HUES48 (cell line): ENCODE measurements at regions not wholly inside any gene's neighbourhood (a gene's known extent, or its start where the extent isn't known, plus 50 kb on each side); places are given as distances from the start of the nearest gene placed in this dataset.

Experiments
- H3K27ac ChIP-seq: one replicate; pipeline ENCODE4 v1.7.0; 2013; ENCODE audit warnings: low read depth, low read length, inconsistent platforms
- H3K27me3 ChIP-seq: 2 replicates; pipeline ENCODE4 v1.6.1; 2013; ENCODE audit warnings: mild to moderate bottlenecking, low read length; ENCODE audit not compliant: control insufficient read depth, insufficient read depth
- H3K36me3 ChIP-seq: 2 replicates; pipeline ENCODE4 v1.6.1; 2013; ENCODE audit warnings: low read length; ENCODE audit not compliant: control insufficient read depth, insufficient read depth
- H3K4me1 ChIP-seq: 2 replicates; pipeline ENCODE4 v1.6.1; 2013; ENCODE audit warnings: mild to moderate bottlenecking, low read length; ENCODE audit not compliant: control insufficient read depth, insufficient read depth
- H3K4me3 ChIP-seq: 2 replicates; pipeline ENCODE4 v1.5.1; 2013; ENCODE audit warnings: mild to moderate bottlenecking, low read depth, low read length
- H3K9ac ChIP-seq: 2 replicates; pipeline ENCODE4 v1.6.1; 2013; ENCODE audit warnings: mild to moderate bottlenecking, low read depth, low read length, moderate library complexity
- H3K9me3 ChIP-seq: 2 replicates; pipeline ENCODE4 v1.6.1; 2013; ENCODE audit warnings: low read length; ENCODE audit not compliant: control insufficient read depth, insufficient read depth

GRCh38 chr5:20660588-20660987 is 672.6 kb upstream of the CDH18 start:
- no peak overlapping the region for H3K27ac ChIP-seq
- H3K27me3 ChIP-seq: no peaks in the 10 kb centered on the region
- H3K36me3 ChIP-seq: no peaks in the 10 kb centered on the region
- no peaks in the 10 kb centered on the region for H3K4me1 ChIP-seq
- no peaks in the 10 kb centered on the region for H3K9me3 ChIP-seq
- H3K4me3 ChIP-seq: no peak overlapping the region
- H3K9ac ChIP-seq: no peak overlapping the region

DNA sequence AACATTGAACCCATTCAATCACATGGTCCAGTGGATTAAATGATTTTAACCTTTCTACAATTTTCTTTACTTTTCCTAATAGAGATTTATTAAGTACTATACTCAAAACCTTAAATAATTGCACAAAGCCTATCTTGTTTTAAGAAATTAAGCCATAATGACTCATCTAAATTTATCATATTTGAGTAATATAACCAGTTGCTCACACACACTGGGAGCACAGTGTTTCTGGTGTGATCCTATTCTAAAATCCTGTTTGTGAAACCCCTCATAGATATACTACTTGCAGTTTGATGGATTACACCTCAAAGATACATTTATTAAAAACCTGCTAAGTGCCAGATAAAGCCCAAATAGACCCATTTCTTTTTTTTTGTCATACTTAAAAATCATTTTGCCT is 668.3 kb upstream of the CDH18 start:
- H3K9ac ChIP-seq: no peak overlapping the region
- no peak overlapping the region for H3K4me3 ChIP-seq
- H3K27ac ChIP-seq: no peak overlapping the region
- no peaks in the 10 kb centered on the region for H3K4me1 ChIP-seq
- no peaks in the 10 kb centered on the region for H3K9me3 ChIP-seq
- H3K36me3 ChIP-seq: no peaks in the 10 kb centered on the region
- H3K27me3 ChIP-seq: no peaks in the 10 kb centered on the region

DNA sequence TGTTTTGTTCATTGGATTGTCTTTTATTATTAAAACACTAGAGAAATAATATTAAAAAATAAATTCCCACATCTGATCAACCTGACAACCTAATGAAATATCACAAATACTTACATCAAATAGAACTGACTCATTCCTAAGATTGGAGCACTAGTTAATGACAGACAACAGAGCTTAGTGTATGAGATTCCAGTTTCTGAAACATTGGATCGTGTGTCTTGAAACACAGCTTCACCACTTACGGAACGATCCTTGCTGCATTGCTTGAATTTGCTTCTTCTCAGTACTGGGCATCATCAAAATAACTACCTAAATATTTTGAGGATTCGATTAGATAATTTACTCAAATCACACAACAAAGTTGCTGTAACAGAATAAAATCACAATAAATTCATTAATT is 667.2 kb upstream of the CDH18 start:
- Histone ChIP-seq H3K27ac (no peak overlapping the region), H3K27me3 (no peaks in the 10 kb centered on the region), H3K9me3 (no peaks in the 10 kb centered on the region), H3K4me1 (no peaks in the 10 kb centered on the region), H3K9ac (no peak overlapping the region), H3K36me3 (no peaks in the 10 kb centered on the region), H3K4me3 (no peak overlapping the region)

- Histone ChIP-seq H3K4me3 (no peak overlapping the region), H3K4me1 (no peaks in the 10 kb centered on the region), H3K27ac (no peak overlapping the region), H3K9ac (no peak overlapping the region), H3K9me3 (no peaks in the 10 kb centered on the region), H3K27me3 (no peaks in the 10 kb centered on the region), H3K36me3 (no peaks in the 10 kb centered on the region)
These were observed 666.7 kb upstream of the CDH18 start for GRCh38 chr5:20654746-20655145.

DNA sequence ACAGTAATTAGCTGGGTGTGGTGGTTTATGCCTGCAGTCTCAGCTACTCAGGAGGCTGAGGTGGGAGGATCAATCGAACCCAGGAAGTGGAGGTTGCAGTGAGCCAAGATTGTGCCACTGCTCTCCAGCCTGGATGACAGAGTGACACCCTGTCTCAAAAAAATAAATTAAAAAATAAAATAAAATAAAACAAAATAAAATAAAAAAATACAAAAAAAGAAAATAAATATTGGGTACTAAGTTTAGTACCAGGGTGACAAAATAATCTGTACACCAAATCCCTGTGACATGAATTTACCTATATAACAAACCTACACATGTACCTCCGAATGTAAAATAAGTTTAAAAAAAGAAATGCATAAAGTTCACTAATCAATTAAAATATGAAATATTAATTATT is 666.0 kb upstream of the CDH18 start:
- H3K4me1 ChIP-seq: no peaks in the 10 kb centered on the region
- no peaks in the 10 kb centered on the region for H3K9me3 ChIP-seq
- no peaks in the 10 kb centered on the region for H3K36me3 ChIP-seq
- H3K27me3 ChIP-seq: no peaks in the 10 kb centered on the region
- no peak overlapping the region for H3K4me3 ChIP-seq
- no peak overlapping the region for H3K9ac ChIP-seq
- H3K27ac ChIP-seq: no peak overlapping the region

- no peaks in the 10 kb centered on the region for H3K27me3 ChIP-seq
- no peak overlapping the region for H3K9ac ChIP-seq
- no peaks in the 10 kb centered on the region for H3K36me3 ChIP-seq
- H3K9me3 ChIP-seq: no peaks in the 10 kb centered on the region
- no peak overlapping the region for H3K27ac ChIP-seq
- no peaks in the 10 kb centered on the region; the same call in 1 of the 2 replicates for H3K4me1 ChIP-seq
- no peak overlapping the region for H3K4me3 ChIP-seq
These were observed 662.0 kb upstream of the CDH18 start for GRCh38 chr5:20649966-20650365.

DNA sequence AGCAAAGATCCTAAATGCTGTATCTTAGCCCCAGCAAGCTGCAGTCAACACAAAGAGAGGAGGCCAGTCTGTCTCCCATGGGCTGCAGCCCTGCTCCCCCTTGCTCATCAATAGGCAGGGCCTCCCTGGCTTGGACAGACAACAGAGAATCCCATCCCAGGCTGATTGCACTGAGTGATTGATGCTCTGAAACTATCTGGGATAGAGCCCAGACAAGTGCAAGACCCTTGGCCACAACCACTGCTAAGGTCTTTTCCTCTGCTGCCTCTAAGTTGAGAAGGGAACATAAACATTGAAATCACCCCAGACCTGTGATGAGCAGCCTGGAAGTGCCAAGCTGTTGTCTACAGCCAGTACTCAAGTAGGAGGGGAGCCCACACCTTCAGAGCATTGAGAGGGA is 661.0 kb upstream of the CDH18 start:
- Histone ChIP-seq H3K36me3 (no peaks in the 10 kb centered on the region), H3K9me3 (no peaks in the 10 kb centered on the region), H3K27ac (no peak overlapping the region), H3K4me1 (no peaks in the 10 kb centered on the region; the same call in 1 of the 2 replicates), H3K27me3 (no peaks in the 10 kb centered on the region), H3K4me3 (no peak overlapping the region), H3K9ac (no peak overlapping the region)

DNA sequence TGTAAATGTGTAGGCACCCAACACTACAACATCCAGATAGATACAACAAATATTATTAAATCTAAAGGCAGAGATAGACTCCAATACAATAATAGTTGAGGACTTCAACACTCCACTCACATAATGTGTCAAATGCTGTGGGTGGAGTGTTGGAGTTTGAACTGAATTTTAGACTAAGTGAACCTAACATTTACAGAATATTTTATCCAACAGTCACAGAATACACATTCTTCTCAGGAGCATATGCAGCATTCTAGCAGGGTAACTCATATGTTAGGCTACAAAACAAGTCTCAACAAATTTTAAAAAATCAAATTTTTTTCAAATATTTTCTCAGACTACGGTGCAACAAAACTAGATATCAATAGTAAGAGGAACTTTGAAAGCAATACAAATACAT is 648.7 kb upstream of the CDH18 start:
- no peak overlapping the region for H3K27ac ChIP-seq
- H3K27me3 ChIP-seq: no peaks in the 10 kb centered on the region
- H3K9me3 ChIP-seq: no peaks in the 10 kb centered on the region
- no peaks in the 10 kb centered on the region for H3K4me1 ChIP-seq
- no peaks in the 10 kb centered on the region for H3K36me3 ChIP-seq
- H3K9ac ChIP-seq: no peak overlapping the region
- no peak overlapping the region for H3K4me3 ChIP-seq

DNA sequence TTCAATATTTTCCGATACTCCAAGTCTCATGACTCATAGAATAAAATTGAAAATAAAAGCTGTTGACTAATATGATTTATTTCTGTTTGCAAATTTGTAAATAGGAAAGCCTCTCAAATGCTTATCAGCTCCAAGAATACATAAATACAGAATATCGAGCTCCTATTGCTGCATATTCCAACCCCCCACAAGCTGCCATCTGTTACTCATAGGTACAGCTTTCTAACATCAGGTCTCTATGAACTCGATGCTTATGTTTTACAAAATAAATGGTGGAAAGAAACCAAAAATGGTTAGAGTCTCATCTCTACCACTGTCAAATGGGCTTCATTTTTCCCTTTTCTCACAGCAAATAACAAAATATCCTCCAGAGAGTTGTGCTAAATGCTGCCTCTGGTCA is 631.6 kb upstream of the CDH18 start:
- H3K27ac ChIP-seq: no peak overlapping the region
- peaks cover 7% of the 10 kb centered on the region; the same call in 1 of the 2 replicates for H3K4me1 ChIP-seq
- no peak overlapping the region for H3K4me3 ChIP-seq
- H3K9ac ChIP-seq: no peak overlapping the region
- no peaks in the 10 kb centered on the region for H3K9me3 ChIP-seq
- no peaks in the 10 kb centered on the region for H3K36me3 ChIP-seq
- H3K27me3 ChIP-seq: no peaks in the 10 kb centered on the region

- no peaks in the 10 kb centered on the region for H3K9me3 ChIP-seq
- no peaks in the 10 kb centered on the region for H3K27me3 ChIP-seq
- no peaks in the 10 kb centered on the region for H3K36me3 ChIP-seq
- H3K9ac ChIP-seq: no peak overlapping the region
- H3K4me3 ChIP-seq: no peak overlapping the region
- no peak overlapping the region for H3K27ac ChIP-seq
- H3K4me1 ChIP-seq: peaks cover 7% of the 10 kb centered on the region; the same call in 1 of the 2 replicates
These were observed 630.3 kb upstream of the CDH18 start for GRCh38 chr5:20618340-20618739.

DNA sequence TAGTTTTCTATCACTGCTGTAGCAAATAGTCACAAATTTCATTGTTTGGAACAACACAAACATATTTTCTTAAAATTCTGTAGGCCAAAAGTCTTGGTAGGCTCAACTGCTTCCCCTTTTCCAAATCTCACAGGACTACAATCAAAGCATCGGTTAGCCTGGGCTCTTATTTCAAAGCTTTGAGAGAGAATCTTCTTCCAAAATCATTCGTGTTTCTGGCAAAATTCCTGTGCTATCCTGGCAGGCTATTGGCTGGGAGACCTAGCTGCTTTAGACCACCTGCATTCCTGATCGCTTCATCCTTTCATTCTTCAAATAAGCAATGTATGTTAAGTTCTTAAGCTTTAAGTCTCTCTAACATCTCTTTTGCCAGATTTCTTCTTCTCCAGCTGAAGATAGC is 629.8 kb upstream of the CDH18 start:
- H3K36me3 ChIP-seq: no peaks in the 10 kb centered on the region
- no peak overlapping the region for H3K9ac ChIP-seq
- H3K27me3 ChIP-seq: no peaks in the 10 kb centered on the region
- no peak overlapping the region for H3K4me3 ChIP-seq
- H3K9me3 ChIP-seq: no peaks in the 10 kb centered on the region
- no peak overlapping the region for H3K27ac ChIP-seq
- peaks cover 7% of the 10 kb centered on the region; the same call in 1 of the 2 replicates for H3K4me1 ChIP-seq
